OCI-LY1 (cell line): ENCODE measurements at regions not wholly inside any gene's neighbourhood (a gene's known extent, or its start where the extent isn't known, plus 50 kb on each side); places are given as distances from the start of the nearest gene placed in this dataset.
"Not testable (repeated sequence)": the region's sequence is repeated elsewhere in the genome, so short reads cannot be mapped to it uniquely, and the experiment has no call there.

Source experiments
- H2AFZ ChIP-seq: fragments of 200-600 bp; sonication (generic), shearing (Covaris generic); 2 replicates; pipeline ENCODE4 v1.6.0; 2014; ENCODE audit warnings: antibody characterized with exemption, mild to moderate bottlenecking, low read length
- H3F3A ChIP-seq: fragments of 200-600 bp; sonication (generic), shearing (Covaris generic); 2 replicates; pipeline ENCODE4 v1.6.0; 2014; ENCODE audit warnings: mild to moderate bottlenecking, antibody characterized with exemption, low read length, moderate library complexity; ENCODE audit not compliant: insufficient read depth
- H3K27ac ChIP-seq: fragments of 200-600 bp; sonication (generic); 2 replicates; pipeline ENCODE4 v1.5.1; 2014; ENCODE audit warnings: low read length, mixed run types, mild to moderate bottlenecking, low read depth; ENCODE audit not compliant: poor library complexity, severe bottlenecking
- H3K27me3 ChIP-seq: fragments of 200-600 bp; sonication (generic); 2 replicates; pipeline ENCODE4 v1.6.0; 2014; ENCODE audit warnings: antibody characterized with exemption, mild to moderate bottlenecking, low read length, moderate library complexity; ENCODE audit not compliant: insufficient read depth
- H3K36me3 ChIP-seq: fragments of 200-600 bp; sonication (generic); 2 replicates; pipeline ENCODE4 v1.6.1; 2014; ENCODE audit warnings: mild to moderate bottlenecking, antibody characterized with exemption, low read length, moderate library complexity, mixed read lengths; ENCODE audit not compliant: insufficient read depth
- H3K4me1 ChIP-seq: fragments of 200-600 bp; sonication (generic); 2 replicates; pipeline ENCODE4 v1.5.1; 2014; ENCODE audit warnings: mild to moderate bottlenecking, low read length, moderate library complexity; ENCODE audit not compliant: insufficient read depth, severe bottlenecking
- H3K4me2 ChIP-seq: fragments of 200-600 bp; sonication (generic), shearing (Covaris generic); 2 replicates; pipeline ENCODE4 v1.6.1; 2014; ENCODE audit warnings: low read length
- H3K4me3 ChIP-seq: fragments of 200-600 bp; sonication (generic); 2 replicates; pipeline ENCODE4 v1.5.1; 2014; ENCODE audit warnings: low read length, low read depth, mild to moderate bottlenecking, mixed read lengths; ENCODE audit not compliant: poor library complexity, severe bottlenecking
- H3K79me2 ChIP-seq: fragments of 200-600 bp; shearing (Covaris generic); 2 replicates; pipeline ENCODE4 v1.6.1; 2016; ENCODE audit warnings: mixed run types, low read length, mixed read lengths; ENCODE audit not compliant: insufficient read depth
- H3K9ac ChIP-seq: fragments of 200-600 bp; sonication (generic), shearing (Covaris generic); 2 replicates; pipeline ENCODE4 v1.6.1; 2014; ENCODE audit warnings: mild to moderate bottlenecking, low read length, mixed read lengths
- H3K9me2 ChIP-seq: fragments of 200-600 bp; sonication (generic), shearing (Covaris generic); 2 replicates; pipeline ENCODE4 v1.6.1; 2014; ENCODE audit warnings: low read depth, mild to moderate bottlenecking, low read length, mixed read lengths
- H3K9me3 ChIP-seq: fragments of 200-600 bp; shearing (Covaris generic); 2 replicates; pipeline ENCODE4 v1.6.1; 2014; ENCODE audit warnings: low read length, mixed read lengths
- H4K20me1 ChIP-seq: fragments of 200-600 bp; sonication (generic), shearing (Covaris generic); 2 replicates; pipeline ENCODE4 v1.6.0; 2016; ENCODE audit warnings: mild to moderate bottlenecking, low read length; ENCODE audit not compliant: insufficient read depth
- EZH2 ChIP-seq: fragments of 200-600 bp; sonication (generic), shearing (Covaris generic); IDR thresholded peaks from 2 replicates; pipeline ENCODE4 v1.8.0; 2017; ENCODE audit warnings: borderline replicate concordance, mixed run types, mild to moderate bottlenecking, antibody characterized with exemption, low read length, moderate library complexity, mixed read lengths
- TF ChIP-seq, protein P1 (sequence below): fragments of 200-600 bp; sonication (generic), shearing (Covaris generic); IDR thresholded peaks from 2 replicates; pipeline ENCODE4 v1.5.1; 2017; ENCODE audit warnings: mild to moderate bottlenecking, antibody characterized with exemption, low read length, moderate library complexity, mixed read lengths

DNA sequence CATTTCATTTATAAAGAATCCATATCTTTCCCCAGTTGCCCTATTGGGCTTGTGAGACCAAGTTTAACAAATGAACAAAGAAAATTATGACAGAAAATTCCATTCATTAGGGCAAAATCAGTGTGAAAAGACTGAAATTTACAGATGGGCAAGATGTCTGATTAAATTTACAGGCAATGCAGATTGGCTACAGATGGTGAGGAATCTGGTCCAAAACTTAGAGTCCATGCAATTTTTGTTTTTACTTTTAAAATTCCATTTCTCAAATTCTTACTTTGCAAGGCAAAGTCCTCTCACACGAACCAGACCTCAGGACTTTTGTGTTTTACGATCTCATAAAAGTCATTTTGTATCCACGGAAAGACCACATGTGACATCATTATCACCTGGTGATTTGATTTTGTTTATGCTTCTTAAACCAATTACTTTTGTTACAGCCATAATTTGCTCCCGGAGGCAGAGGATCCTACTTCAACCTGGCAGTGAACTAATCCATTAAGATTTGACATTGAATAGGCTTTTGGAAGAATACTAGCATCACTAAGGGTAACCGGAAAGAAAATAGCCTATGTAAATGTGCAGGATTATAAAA, 843.7 kb upstream of the CHORDC1 start:
- Histone ChIP-seq H3K27me3 (no peaks in the 10 kb centered on the region), H3K36me3 (no peaks in the 10 kb centered on the region), H3K4me1 (no peaks in the 10 kb centered on the region), H3F3A (no peaks in the 10 kb centered on the region), H3K4me2 (no peak overlapping the region), H3K79me2 (no peaks in the 10 kb centered on the region), H3K9me3 (no peaks in the 10 kb centered on the region), H3K27ac (no peak overlapping the region), H3K9ac (no peak overlapping the region), H4K20me1 (no peaks in the 10 kb centered on the region), H3K4me3 (no peak overlapping the region), H3K9me2 (no peaks in the 10 kb centered on the region), H2AFZ (no peak overlapping the region)
- TF ChIP-seq, protein P1, sequence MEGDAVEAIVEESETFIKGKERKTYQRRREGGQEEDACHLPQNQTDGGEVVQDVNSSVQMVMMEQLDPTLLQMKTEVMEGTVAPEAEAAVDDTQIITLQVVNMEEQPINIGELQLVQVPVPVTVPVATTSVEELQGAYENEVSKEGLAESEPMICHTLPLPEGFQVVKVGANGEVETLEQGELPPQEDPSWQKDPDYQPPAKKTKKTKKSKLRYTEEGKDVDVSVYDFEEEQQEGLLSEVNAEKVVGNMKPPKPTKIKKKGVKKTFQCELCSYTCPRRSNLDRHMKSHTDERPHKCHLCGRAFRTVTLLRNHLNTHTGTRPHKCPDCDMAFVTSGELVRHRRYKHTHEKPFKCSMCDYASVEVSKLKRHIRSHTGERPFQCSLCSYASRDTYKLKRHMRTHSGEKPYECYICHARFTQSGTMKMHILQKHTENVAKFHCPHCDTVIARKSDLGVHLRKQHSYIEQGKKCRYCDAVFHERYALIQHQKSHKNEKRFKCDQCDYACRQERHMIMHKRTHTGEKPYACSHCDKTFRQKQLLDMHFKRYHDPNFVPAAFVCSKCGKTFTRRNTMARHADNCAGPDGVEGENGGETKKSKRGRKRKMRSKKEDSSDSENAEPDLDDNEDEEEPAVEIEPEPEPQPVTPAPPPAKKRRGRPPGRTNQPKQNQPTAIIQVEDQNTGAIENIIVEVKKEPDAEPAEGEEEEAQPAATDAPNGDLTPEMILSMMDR, result no peak
- no peak for TF ChIP-seq EZH2

GRCh38 chr11:91063399-91063798, 840.5 kb upstream of the CHORDC1 start:
- not testable (repeated sequence) for H3K4me3 ChIP-seq, H3K4me1 ChIP-seq, H3K36me3 ChIP-seq, H3K27me3 ChIP-seq, H3K79me2 ChIP-seq, H2AFZ ChIP-seq, H3K9me2 ChIP-seq, H3K4me2 ChIP-seq, H4K20me1 ChIP-seq, H3K9ac ChIP-seq, H3K27ac ChIP-seq, H3K9me3 ChIP-seq, H3F3A ChIP-seq

GRCh38 chr11:91047882-91048281, 825.0 kb upstream of the CHORDC1 start:
- H3K9me3 ChIP-seq, result no peaks in the 10 kb centered on the region
- H3K9me2 ChIP-seq, result no peaks in the 10 kb centered on the region
- no peaks in the 10 kb centered on the region for H3F3A ChIP-seq
- H3K4me3 ChIP-seq, result no peak overlapping the region
- no peaks in the 10 kb centered on the region for H3K4me1 ChIP-seq
- no peak for TF ChIP-seq EZH2
- TF ChIP-seq, protein P1, result no peak
- no peak overlapping the region for H3K27ac ChIP-seq
- H3K27me3 ChIP-seq, result no peaks in the 10 kb centered on the region
- no peaks in the 10 kb centered on the region for H3K79me2 ChIP-seq
- H3K9ac ChIP-seq, result no peak overlapping the region
- H3K36me3 ChIP-seq, result no peaks in the 10 kb centered on the region
- H4K20me1 ChIP-seq, result no peaks in the 10 kb centered on the region
- no peak overlapping the region for H2AFZ ChIP-seq
- H3K4me2 ChIP-seq, result no peak overlapping the region

DNA sequence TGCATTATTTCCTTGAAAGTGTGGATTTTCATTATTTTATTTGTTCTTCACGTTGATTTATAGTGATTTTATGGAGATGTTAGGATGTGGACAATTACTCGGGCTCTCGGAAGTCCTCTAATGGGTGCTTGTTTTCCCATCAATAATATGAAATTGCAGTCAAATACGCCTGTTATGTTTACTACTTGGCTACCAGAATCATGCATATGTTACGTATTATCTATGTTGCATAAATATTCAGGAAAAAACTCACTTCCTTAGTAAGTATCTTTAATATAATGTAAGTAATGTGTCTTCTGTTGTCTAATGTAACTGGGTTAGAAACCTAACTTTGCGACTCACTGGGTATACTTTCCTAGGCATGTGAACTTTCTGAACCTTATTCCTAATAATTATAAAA, 823.4 kb upstream of the CHORDC1 start:
- H3K9ac ChIP-seq, result no peak overlapping the region
- H3K9me2 ChIP-seq, result no peaks in the 10 kb centered on the region
- H2AFZ ChIP-seq, result no peak overlapping the region
- H3K4me2 ChIP-seq, result no peak overlapping the region
- TF ChIP-seq EZH2, result no peak
- TF ChIP-seq, protein P1, result no peak
- H3K27ac ChIP-seq, result no peak overlapping the region
- no peaks in the 10 kb centered on the region for H3K79me2 ChIP-seq
- no peaks in the 10 kb centered on the region for H3K9me3 ChIP-seq
- no peaks in the 10 kb centered on the region for H3K27me3 ChIP-seq
- no peaks in the 10 kb centered on the region for H4K20me1 ChIP-seq
- no peaks in the 10 kb centered on the region for H3K4me1 ChIP-seq
- H3F3A ChIP-seq, result no peaks in the 10 kb centered on the region
- H3K36me3 ChIP-seq, result no peaks in the 10 kb centered on the region
- no peak overlapping the region for H3K4me3 ChIP-seq
